Keratinocyte (primary cell): ENCODE measurements at regions not wholly inside any gene's neighbourhood (a gene's known extent, or its start where the extent isn't known, plus 50 kb on each side); places are given as distances from the start of the nearest gene placed in this dataset.

Experiments used
- EZH2 ChIP-seq: IDR thresholded peaks from one replicate; pipeline ENCODE4 v1.6.1; 2012; ENCODE audit warnings: inconsistent platforms, mild to moderate bottlenecking, low read length, moderate library complexity
- TF ChIP-seq, protein P1 (sequence below), 3 experiments: IDR thresholded peaks in 1 of 3; conservative IDR thresholded peaks in 1 of 3; optimal IDR thresholded peaks in 1 of 3; 2 replicates in 2 of 3; 3 replicates in 1 of 3; pipeline versions ENCODE3 to v1.5.1; 2011; ENCODE audit warnings: low read length in 3 of 3, mild to moderate bottlenecking in 3 of 3, moderate library complexity in 2 of 3, control low read depth in 1 of 3, inconsistent platforms in 1 of 3; ENCODE audit not compliant: insufficient read depth in 2 of 3; ENCODE audit errors: extremely low read depth in 1 of 3

GRCh38 chr13:59487883-59488282 lies 675.8 kb downstream of the DIAPH3 start:
- TF ChIP-seq, protein P1, sequence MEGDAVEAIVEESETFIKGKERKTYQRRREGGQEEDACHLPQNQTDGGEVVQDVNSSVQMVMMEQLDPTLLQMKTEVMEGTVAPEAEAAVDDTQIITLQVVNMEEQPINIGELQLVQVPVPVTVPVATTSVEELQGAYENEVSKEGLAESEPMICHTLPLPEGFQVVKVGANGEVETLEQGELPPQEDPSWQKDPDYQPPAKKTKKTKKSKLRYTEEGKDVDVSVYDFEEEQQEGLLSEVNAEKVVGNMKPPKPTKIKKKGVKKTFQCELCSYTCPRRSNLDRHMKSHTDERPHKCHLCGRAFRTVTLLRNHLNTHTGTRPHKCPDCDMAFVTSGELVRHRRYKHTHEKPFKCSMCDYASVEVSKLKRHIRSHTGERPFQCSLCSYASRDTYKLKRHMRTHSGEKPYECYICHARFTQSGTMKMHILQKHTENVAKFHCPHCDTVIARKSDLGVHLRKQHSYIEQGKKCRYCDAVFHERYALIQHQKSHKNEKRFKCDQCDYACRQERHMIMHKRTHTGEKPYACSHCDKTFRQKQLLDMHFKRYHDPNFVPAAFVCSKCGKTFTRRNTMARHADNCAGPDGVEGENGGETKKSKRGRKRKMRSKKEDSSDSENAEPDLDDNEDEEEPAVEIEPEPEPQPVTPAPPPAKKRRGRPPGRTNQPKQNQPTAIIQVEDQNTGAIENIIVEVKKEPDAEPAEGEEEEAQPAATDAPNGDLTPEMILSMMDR (optimal IDR thresholded peaks at IDR 0.05 in 1 of 3, IDR thresholded peaks at IDR 0.05 in 1 of 3, conservative IDR thresholded peaks at IDR 0.05 in 1 of 3; ENCODE audit: extremely low read depth in 1 of 3, insufficient read depth in 2 of 3, low read length in 3 of 3), result no peak
- no peak for TF ChIP-seq EZH2
